Upper lobe of right lung (tissue), 1 donor: ENCODE measurements at regions not wholly inside any gene's neighbourhood (a gene's known extent, or its start where the extent isn't known, plus 50 kb on each side); places are given as distances from the start of the nearest gene placed in this dataset.
"Not testable (repeated sequence)": the region's sequence is repeated elsewhere in the genome, so short reads cannot be mapped to it uniquely, and the experiment has no call there.

Experiments
- ATAC-seq: fragments of 200-7000 bp; cut with Tn5 transposase; one replicate; pipeline ENCODE4 v1.9.1; 2020; ENCODE audit warnings: mild to moderate bottlenecking, moderate library complexity
- DNase-seq: peaks from one replicate; pipeline ENCODE4 v3.0.0-alpha.2; 2020
- H3K27ac ChIP-seq: fragments of 200-600 bp; one replicate; pipeline ENCODE4 v1.8.0; 2022
- H3K27me3 ChIP-seq: fragments of 200-600 bp; one replicate; pipeline ENCODE4 v1.8.0; 2022; ENCODE audit warnings: mild to moderate bottlenecking
- H3K36me3 ChIP-seq: fragments of 200-600 bp; one replicate; pipeline ENCODE4 v1.8.0; 2022
- H3K4me1 ChIP-seq: fragments of 200-600 bp; one replicate; pipeline ENCODE4 v1.8.0; 2022
- H3K4me3 ChIP-seq: fragments of 200-600 bp; one replicate; pipeline ENCODE4 v1.8.0; 2022; ENCODE audit warnings: mild to moderate bottlenecking
- H3K9me3 ChIP-seq: fragments of 200-600 bp; one replicate; pipeline ENCODE4 v1.8.0; 2022
- CTCF ChIP-seq: fragments of 200-600 bp; IDR thresholded peaks from one replicate; pipeline ENCODE4 v1.8.0; 2022; ENCODE audit warnings: antibody characterized with exemption
- intact Hi-C: fragments of 100-400 bp; cut with DNase I; formaldehyde crosslinking; loops from one replicate; pipeline ENCODE4 v1.11.0; 2022
- donor health status: DM: no; HTN: yes; CAD: no; lungs with severe emphysema.

GRCh38 chr12:116666305-116666673 is 71.6 kb downstream of the SPRING1 start:
- Histone ChIP-seq H3K27ac (no peak overlapping the region), H3K27me3 (no peaks in the 10 kb centered on the region), H3K36me3 (no peaks in the 10 kb centered on the region), H3K4me3 (no peak overlapping the region), H3K9me3 (no peaks in the 10 kb centered on the region), H3K4me1 (peaks cover 13% of the 10 kb centered on the region)
- ATAC-seq = no peak
- intact Hi-C loops = no loop called here
- DNase-seq = no peak
- no peak for TF ChIP-seq CTCF

- Histone ChIP-seq H3K27me3 (no peaks in the 10 kb centered on the region), H3K4me1 (peaks cover 13% of the 10 kb centered on the region), H3K36me3 (no peaks in the 10 kb centered on the region), H3K4me3 (no peak overlapping the region), H3K27ac (no peak overlapping the region), H3K9me3 (no peaks in the 10 kb centered on the region)
- no peak for TF ChIP-seq CTCF
- intact Hi-C loops = no loop called here
- no peak for DNase-seq
- no peak for ATAC-seq
Measured at GRCh38 chr12:116665666-116666304, 72.1 kb downstream of the SPRING1 start.

GRCh38 chr12:116664085-116664484 is 73.8 kb downstream of the SPRING1 start:
- H3K9me3 ChIP-seq = no peaks in the 10 kb centered on the region
- no peak for ATAC-seq
- no peak overlapping the region for H3K27ac ChIP-seq
- intact Hi-C loops = no loop called here
- no peak for DNase-seq
- no peaks in the 10 kb centered on the region for H3K36me3 ChIP-seq
- no peak overlapping the region for H3K4me3 ChIP-seq
- no peaks in the 10 kb centered on the region for H3K27me3 ChIP-seq
- peaks cover 20% of the 10 kb centered on the region for H3K4me1 ChIP-seq
- no peak for TF ChIP-seq CTCF

- no peaks in the 10 kb centered on the region for H3K36me3 ChIP-seq
- no peak overlapping the region for H3K27ac ChIP-seq
- no peak overlapping the region for H3K4me3 ChIP-seq
- H3K4me1 ChIP-seq = peaks cover 31% of the 10 kb centered on the region
- no peak for DNase-seq
- no peaks in the 10 kb centered on the region for H3K9me3 ChIP-seq
- ATAC-seq = peak; percentile 50
- H3K27me3 ChIP-seq = no peaks in the 10 kb centered on the region
- no peak for TF ChIP-seq CTCF
- intact Hi-C loops = no loop called here
Measured at GRCh38 chr12:116662612-116663144, 75.2 kb downstream of the SPRING1 start.

- ATAC-seq = no peak
- no peak for DNase-seq
- TF ChIP-seq CTCF = no peak
Measured at GRCh38 chr12:116661341-116661740, 76.5 kb downstream of the SPRING1 start.

GRCh38 chr12:116660740-116661139 is 77.1 kb downstream of the SPRING1 start:
- ATAC-seq, H3K9me3 ChIP-seq, intact Hi-C loops, H3K4me3 ChIP-seq, H3K36me3 ChIP-seq, DNase-seq, H3K27me3 ChIP-seq, H3K27ac ChIP-seq: not testable (repeated sequence)
- H3K4me1 ChIP-seq = peaks cover 31% of the 10 kb centered on the region

More at GRCh38 chr12:116661341-116661740, 76.5 kb downstream of the SPRING1 start:
- no peaks in the 10 kb centered on the region for H3K27me3 ChIP-seq
- H3K4me3 ChIP-seq = no peak overlapping the region
- H3K27ac ChIP-seq = no peak overlapping the region
- peaks cover 31% of the 10 kb centered on the region for H3K4me1 ChIP-seq
- no peaks in the 10 kb centered on the region for H3K9me3 ChIP-seq
- no peaks in the 10 kb centered on the region for H3K36me3 ChIP-seq
- intact Hi-C loops = no loop called here
